ENCODE measurements at regions not wholly inside any gene's neighbourhood (a gene's known extent, or its start where the extent isn't known, plus 50 kb on each side); places are given as distances from the start of the nearest gene placed in this dataset.
A peak's percentile ranks its signal among the peaks of the same experiment; 100 is the strongest.

GRCh38 chr5:174229068-174229467, 183.6 kb downstream of the NSG2 start:
- DNase-seq (ENCODE audit: low read depth): no peak
- no peak overlapping the region for H3K4me3 ChIP-seq (ENCODE audit: low read depth, low read length)
- TF ChIP-seq CTCF (IDR thresholded peaks at IDR 0.05; ENCODE audit: insufficient read depth, low read depth, low read length): no peak

- no peak overlapping the region for H3K4me3 ChIP-seq (ENCODE audit: low read depth, low read length)
- peak; percentile 1 for DNase-seq (ENCODE audit: low read depth)
- TF ChIP-seq CTCF (IDR thresholded peaks at IDR 0.05; ENCODE audit: insufficient read depth, low read depth, low read length): no peak
Measured at GRCh38 chr5:174229514-174230370, 184.2 kb downstream of the NSG2 start.

GRCh38 chr5:174231956-174232487, 186.5 kb downstream of the NSG2 start:
- TF ChIP-seq CTCF (IDR thresholded peaks at IDR 0.05; ENCODE audit: insufficient read depth, low read depth, low read length): no peak
- H3K4me3 ChIP-seq (ENCODE audit: low read depth, low read length): no peak overlapping the region
- no peak for DNase-seq (ENCODE audit: low read depth)

- no peak overlapping the region for H3K4me3 ChIP-seq (ENCODE audit: low read depth, low read length)
- no peak for TF ChIP-seq CTCF (IDR thresholded peaks at IDR 0.05; ENCODE audit: insufficient read depth, low read depth, low read length)
- DNase-seq (ENCODE audit: low read depth): no peak
Measured at GRCh38 chr5:174234388-174234787, 188.9 kb downstream of the NSG2 start.

- DNase-seq (ENCODE audit: low read depth): no peak
Measured at GRCh38 chr5:174235221-174236011, 189.9 kb downstream of the NSG2 start.

GRCh38 chr5:174236070-174236469, 190.6 kb downstream of the NSG2 start:
- DNase-seq (ENCODE audit: low read depth): no peak

More at GRCh38 chr5:174235221-174236011, 189.9 kb downstream of the NSG2 start:
- no peak overlapping the region for H3K4me3 ChIP-seq (ENCODE audit: low read depth, low read length)
- TF ChIP-seq CTCF (IDR thresholded peaks at IDR 0.05; ENCODE audit: insufficient read depth, low read depth, low read length): no peak

More at GRCh38 chr5:174236070-174236469, 190.6 kb downstream of the NSG2 start:
- no peak overlapping the region for H3K4me3 ChIP-seq (ENCODE audit: low read depth, low read length)
- no peak for TF ChIP-seq CTCF (IDR thresholded peaks at IDR 0.05; ENCODE audit: insufficient read depth, low read depth, low read length)
